ENCODE measurements at regions not wholly inside any gene's neighbourhood (a gene's known extent, or its start where the extent isn't known, plus 50 kb on each side); places are given as distances from the start of the nearest gene placed in this dataset.

DNA sequence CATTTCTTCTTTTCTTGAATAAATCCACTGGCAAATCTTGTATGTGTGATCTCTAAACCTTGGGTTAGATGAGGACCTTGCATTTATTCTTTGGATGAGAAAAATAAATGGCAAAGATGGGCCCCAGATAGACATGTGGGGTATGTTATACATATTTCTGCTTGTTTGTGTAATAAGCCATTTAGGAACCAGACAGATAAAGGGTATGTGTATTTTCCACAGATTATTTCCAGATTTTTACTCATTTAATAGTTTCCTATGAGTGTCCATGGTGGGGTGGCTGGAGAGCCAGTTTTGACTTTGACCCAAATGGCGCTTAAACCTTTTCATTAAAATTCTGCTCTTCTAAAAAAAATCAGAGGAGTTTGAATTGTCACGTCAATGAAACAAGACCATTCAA, 102.8 kb downstream of the MYCN start:
- intact Hi-C loops (cut with micrococcal nuclease), result no loop called here
- H3K9ac ChIP-seq (ENCODE audit: low read length), result no peak overlapping the region
- Mint-ChIP-seq H3K27me3 (peaks cover 9% of the 10 kb centered on the region), H3K9me3 (ENCODE audit: insufficient read depth) (peaks cover 3% of the 10 kb centered on the region), H3K4me1 (no peaks in the 10 kb centered on the region), H3K27ac (no peak overlapping the region), H3K4me3 (no peak overlapping the region)
- whole genome bisulfite sequencing (ENCODE audit: insufficient coverage), result no CpG with 5 or more reads among the region's 2 CpGs
- no peaks in the 10 kb centered on the region for H3K27me3 ChIP-seq (replicated peaks in 1 of 4; ENCODE audit: control extremely low read depth in 1 of 4, control insufficient read depth in 3 of 4, insufficient read depth in 4 of 4, low read length in 3 of 4)
- H4K20me1 ChIP-seq (ENCODE audit: control insufficient read depth, insufficient read depth, low read length, poor library complexity, severe bottlenecking), result no peaks in the 10 kb centered on the region
- H3K27ac ChIP-seq (ENCODE audit: low read length in 2 of 2), result no peak overlapping the region
- H3K4me1 ChIP-seq (ENCODE audit: control insufficient read depth in 2 of 2, insufficient read depth in 2 of 2, low read length in 2 of 2), result no peaks in the 10 kb centered on the region
- no peak overlapping the region for H2AFZ ChIP-seq (ENCODE audit: insufficient read depth, low read depth, low read length, poor library complexity, severe bottlenecking)
- no peaks in the 10 kb centered on the region for H3K79me2 ChIP-seq (ENCODE audit: control insufficient read depth, insufficient read depth, low read length)
- CTCF ChIA-PET, result no interaction called here
- no peak overlapping the region for H3K4me3 ChIP-seq (ENCODE audit: control extremely low read depth in 1 of 5, extremely low read depth in 1 of 5, insufficient read depth in 1 of 5, low read depth in 2 of 5, low read length in 4 of 5)
- H3K9me3 ChIP-seq (ENCODE audit: control extremely low read depth in 1 of 3, control insufficient read depth in 2 of 3, insufficient read depth in 1 of 3, low read length in 2 of 3), result peaks cover 0 to 3% (median 0%) of the 10 kb centered on the region in 3 donors
- TF ChIP-seq, protein P1, sequence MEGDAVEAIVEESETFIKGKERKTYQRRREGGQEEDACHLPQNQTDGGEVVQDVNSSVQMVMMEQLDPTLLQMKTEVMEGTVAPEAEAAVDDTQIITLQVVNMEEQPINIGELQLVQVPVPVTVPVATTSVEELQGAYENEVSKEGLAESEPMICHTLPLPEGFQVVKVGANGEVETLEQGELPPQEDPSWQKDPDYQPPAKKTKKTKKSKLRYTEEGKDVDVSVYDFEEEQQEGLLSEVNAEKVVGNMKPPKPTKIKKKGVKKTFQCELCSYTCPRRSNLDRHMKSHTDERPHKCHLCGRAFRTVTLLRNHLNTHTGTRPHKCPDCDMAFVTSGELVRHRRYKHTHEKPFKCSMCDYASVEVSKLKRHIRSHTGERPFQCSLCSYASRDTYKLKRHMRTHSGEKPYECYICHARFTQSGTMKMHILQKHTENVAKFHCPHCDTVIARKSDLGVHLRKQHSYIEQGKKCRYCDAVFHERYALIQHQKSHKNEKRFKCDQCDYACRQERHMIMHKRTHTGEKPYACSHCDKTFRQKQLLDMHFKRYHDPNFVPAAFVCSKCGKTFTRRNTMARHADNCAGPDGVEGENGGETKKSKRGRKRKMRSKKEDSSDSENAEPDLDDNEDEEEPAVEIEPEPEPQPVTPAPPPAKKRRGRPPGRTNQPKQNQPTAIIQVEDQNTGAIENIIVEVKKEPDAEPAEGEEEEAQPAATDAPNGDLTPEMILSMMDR (IDR thresholded peaks at IDR 0.05), result no peak
- no peak for TF ChIP-seq EZH2 (IDR thresholded peaks at IDR 0.05; ENCODE audit: borderline replicate concordance, insufficient read depth, low read depth, low read length, poor library complexity, severe bottlenecking)
- no peak for DNase-seq
- no peaks in the 10 kb centered on the region for H3K36me3 ChIP-seq (replicated peaks in 1 of 2; ENCODE audit: control extremely low read depth in 1 of 2, control insufficient read depth in 1 of 2, extremely low read depth in 1 of 2, insufficient read depth in 2 of 2, low read length in 1 of 2)
- H3K4me2 ChIP-seq (replicated peaks; ENCODE audit: low read depth, low read length, poor library complexity, severe bottlenecking), result no peak overlapping the region
- no peak for ATAC-seq (ENCODE audit: low read depth)
- POLR2A ChIA-PET, result no interaction called here

DNA sequence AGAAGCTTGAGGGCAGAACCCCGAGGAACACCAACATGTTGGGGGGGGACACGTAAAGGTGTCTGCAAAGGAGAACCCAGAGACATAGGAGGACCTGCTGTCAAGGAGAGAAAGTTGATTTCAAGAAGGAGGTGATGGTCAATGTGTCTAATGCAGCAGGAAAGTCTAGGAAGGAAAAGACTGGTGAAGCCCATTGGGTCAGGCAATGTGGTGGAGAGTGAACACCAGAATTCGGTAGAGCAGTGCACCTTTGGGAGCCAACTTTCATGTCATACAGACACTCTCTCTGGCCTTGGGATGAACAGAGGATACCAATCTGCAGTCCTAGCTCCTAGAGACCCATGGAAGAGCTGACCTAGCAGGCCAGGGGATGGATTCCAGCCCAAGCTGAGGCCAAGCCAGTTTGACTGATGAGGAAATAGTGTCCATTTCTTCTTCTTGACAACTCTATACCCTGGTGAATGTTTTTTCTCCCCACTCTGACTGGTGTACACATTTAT, 101.9 kb downstream of the MYCN start:
- H3K4me1 ChIP-seq (ENCODE audit: control insufficient read depth in 2 of 2, insufficient read depth in 2 of 2, low read length in 2 of 2), result no peaks in the 10 kb centered on the region
- DNase-seq, result no peak
- H3K4me2 ChIP-seq (replicated peaks; ENCODE audit: low read depth, low read length, poor library complexity, severe bottlenecking), result no peak overlapping the region
- peaks cover 0 to 3% (median 0%) of the 10 kb centered on the region in 3 donors for H3K9me3 ChIP-seq (ENCODE audit: control extremely low read depth in 1 of 3, control insufficient read depth in 2 of 3, insufficient read depth in 1 of 3, low read length in 2 of 3)
- TF ChIP-seq, protein P1 (IDR thresholded peaks at IDR 0.05), result no peak
- TF ChIP-seq EZH2 (IDR thresholded peaks at IDR 0.05; ENCODE audit: borderline replicate concordance, insufficient read depth, low read depth, low read length, poor library complexity, severe bottlenecking), result no peak
- H3K79me2 ChIP-seq (ENCODE audit: control insufficient read depth, insufficient read depth, low read length), result no peaks in the 10 kb centered on the region
- no peaks in the 10 kb centered on the region for H3K27me3 ChIP-seq (replicated peaks in 1 of 4; ENCODE audit: control extremely low read depth in 1 of 4, control insufficient read depth in 3 of 4, insufficient read depth in 4 of 4, low read length in 3 of 4)
- CTCF ChIA-PET, result no interaction called here
- Mint-ChIP-seq H3K27me3 (peaks cover 9% of the 10 kb centered on the region), H3K27ac (no peak overlapping the region), H3K4me1 (no peaks in the 10 kb centered on the region), H3K4me3 (no peak overlapping the region), H3K9me3 (ENCODE audit: insufficient read depth) (peaks cover 3% of the 10 kb centered on the region)
- no peak overlapping the region for H3K4me3 ChIP-seq (ENCODE audit: control extremely low read depth in 1 of 5, extremely low read depth in 1 of 5, insufficient read depth in 1 of 5, low read depth in 2 of 5, low read length in 4 of 5)
- H4K20me1 ChIP-seq (ENCODE audit: control insufficient read depth, insufficient read depth, low read length, poor library complexity, severe bottlenecking), result no peaks in the 10 kb centered on the region
- H3K9ac ChIP-seq (ENCODE audit: low read length), result no peak overlapping the region
- WGBS (ENCODE audit: insufficient coverage), result 96% methylated on average over 3 of the region's 3 CpGs
- intact Hi-C loops (cut with micrococcal nuclease), result no loop called here
- no peak for ATAC-seq (ENCODE audit: low read depth)
- no peak overlapping the region for H3K27ac ChIP-seq (ENCODE audit: low read length in 2 of 2)
- POLR2A ChIA-PET, result no interaction called here
- H2AFZ ChIP-seq (ENCODE audit: insufficient read depth, low read depth, low read length, poor library complexity, severe bottlenecking), result no peak overlapping the region
- H3K36me3 ChIP-seq (replicated peaks in 1 of 2; ENCODE audit: control extremely low read depth in 1 of 2, control insufficient read depth in 1 of 2, extremely low read depth in 1 of 2, insufficient read depth in 2 of 2, low read length in 1 of 2), result no peaks in the 10 kb centered on the region

All from B cell (primary cell).